ENCODE measurements at regions not wholly inside any gene's neighbourhood (a gene's known extent, or its start where the extent isn't known, plus 50 kb on each side); places are given as distances from the start of the nearest gene placed in this dataset.

DNA sequence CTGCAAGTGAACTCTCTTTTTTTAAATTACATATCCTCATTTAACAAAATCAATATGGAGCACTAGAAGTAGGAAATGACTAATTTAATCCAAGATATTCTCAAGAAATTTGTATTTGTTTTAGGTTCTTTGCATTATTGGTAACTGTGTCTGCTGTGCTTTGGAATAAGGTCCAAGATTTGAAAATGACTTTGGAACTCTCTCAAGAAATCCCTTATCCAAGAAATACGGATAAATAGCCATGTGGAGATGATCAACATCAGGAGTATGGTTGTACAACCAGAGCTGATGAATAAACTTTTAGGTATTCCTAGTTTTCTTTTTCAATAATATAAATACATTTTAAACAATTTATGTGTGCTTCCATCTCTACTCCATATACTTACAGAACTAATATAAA is 279.9 kb upstream of the SEMA3C start:
- intact Hi-C loops (cut with DNase I), result no loop called here
- Histone ChIP-seq H3K36me3 (no peaks in the 10 kb centered on the region), H3K27me3 (no peaks in the 10 kb centered on the region), H3K27ac (no peak overlapping the region), H3K4me1 (no peaks in the 10 kb centered on the region), H3K4me3 (no peak overlapping the region), H3K9me3 (no peaks in the 10 kb centered on the region)
- no peak for DNase-seq (ENCODE audit: extremely low spot score in 2 of 2)
- TF ChIP-seq POLR2AphosphoS5 (IDR thresholded peaks at IDR 0.05; ENCODE audit: insufficient read depth in 1 of 2, low read depth in 1 of 2) (no peak), POLR2A (IDR thresholded peaks at IDR 0.05) (no peak)

DNA sequence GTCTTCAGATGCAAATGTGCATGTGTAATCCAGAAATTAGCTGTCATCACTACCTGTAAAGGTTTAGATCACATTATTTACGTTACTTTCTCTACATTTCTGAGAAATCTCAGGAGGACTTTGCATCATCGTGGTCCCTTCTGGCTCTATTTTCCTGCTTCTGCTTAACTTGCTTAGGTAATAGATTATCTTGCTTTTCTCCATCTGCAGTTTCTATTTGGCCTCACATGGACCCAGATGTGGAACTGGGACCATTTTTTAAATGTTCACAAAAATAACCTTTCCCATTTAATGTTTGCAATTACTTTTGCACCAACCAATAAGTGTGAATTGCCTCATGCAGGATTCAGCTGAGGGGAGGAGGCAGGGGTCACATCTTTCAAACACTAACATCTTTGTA is 278.4 kb upstream of the SEMA3C start:
- no peak for TF ChIP-seq POLR2AphosphoS5 (IDR thresholded peaks at IDR 0.05; ENCODE audit: insufficient read depth in 1 of 2, low read depth in 1 of 2)
- TF ChIP-seq POLR2A (IDR thresholded peaks at IDR 0.05), result no peak
- TF ChIP-seq, protein P1, sequence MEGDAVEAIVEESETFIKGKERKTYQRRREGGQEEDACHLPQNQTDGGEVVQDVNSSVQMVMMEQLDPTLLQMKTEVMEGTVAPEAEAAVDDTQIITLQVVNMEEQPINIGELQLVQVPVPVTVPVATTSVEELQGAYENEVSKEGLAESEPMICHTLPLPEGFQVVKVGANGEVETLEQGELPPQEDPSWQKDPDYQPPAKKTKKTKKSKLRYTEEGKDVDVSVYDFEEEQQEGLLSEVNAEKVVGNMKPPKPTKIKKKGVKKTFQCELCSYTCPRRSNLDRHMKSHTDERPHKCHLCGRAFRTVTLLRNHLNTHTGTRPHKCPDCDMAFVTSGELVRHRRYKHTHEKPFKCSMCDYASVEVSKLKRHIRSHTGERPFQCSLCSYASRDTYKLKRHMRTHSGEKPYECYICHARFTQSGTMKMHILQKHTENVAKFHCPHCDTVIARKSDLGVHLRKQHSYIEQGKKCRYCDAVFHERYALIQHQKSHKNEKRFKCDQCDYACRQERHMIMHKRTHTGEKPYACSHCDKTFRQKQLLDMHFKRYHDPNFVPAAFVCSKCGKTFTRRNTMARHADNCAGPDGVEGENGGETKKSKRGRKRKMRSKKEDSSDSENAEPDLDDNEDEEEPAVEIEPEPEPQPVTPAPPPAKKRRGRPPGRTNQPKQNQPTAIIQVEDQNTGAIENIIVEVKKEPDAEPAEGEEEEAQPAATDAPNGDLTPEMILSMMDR (IDR thresholded peaks at IDR 0.05), result no peak
- no peaks in the 10 kb centered on the region for H3K27me3 ChIP-seq

DNA sequence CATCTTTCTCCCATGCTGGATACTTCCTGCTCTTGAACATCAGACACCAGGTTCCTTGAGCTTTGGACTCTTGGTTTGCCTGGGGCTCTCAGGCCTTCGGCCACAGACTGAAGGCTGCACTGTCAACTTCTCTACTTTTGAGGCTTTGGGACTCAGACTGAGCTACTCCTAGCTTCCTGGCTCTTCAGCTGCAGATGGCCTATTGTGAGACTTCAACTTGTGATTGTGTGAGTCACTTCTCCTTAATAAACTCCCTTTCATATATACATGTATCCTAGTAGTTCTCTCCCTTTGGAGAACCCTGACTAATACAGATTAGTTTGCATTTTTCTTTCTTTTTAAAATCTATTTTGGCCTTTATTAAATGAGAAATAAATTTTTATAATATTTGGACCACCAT is 276.2 kb upstream of the SEMA3C start:
- intact Hi-C loops (cut with DNase I), result no loop called here
- TF ChIP-seq, protein P1 (IDR thresholded peaks at IDR 0.05), result no peak
- no peak for TF ChIP-seq POLR2A (IDR thresholded peaks at IDR 0.05)
- TF ChIP-seq POLR2AphosphoS5 (IDR thresholded peaks at IDR 0.05; ENCODE audit: insufficient read depth in 1 of 2, low read depth in 1 of 2), result no peak
- Histone ChIP-seq H3K27ac (no peak overlapping the region), H3K9me3 (no peaks in the 10 kb centered on the region), H3K4me3 (no peak overlapping the region), H3K36me3 (no peaks in the 10 kb centered on the region), H3K4me1 (no peaks in the 10 kb centered on the region), H3K27me3 (no peaks in the 10 kb centered on the region)
- DNase-seq (ENCODE audit: extremely low spot score in 2 of 2), result no peak

More for the DNA sequence above, 278.4 kb upstream of the SEMA3C start:
- H3K4me1 ChIP-seq, result no peaks in the 10 kb centered on the region
- no peaks in the 10 kb centered on the region for H3K9me3 ChIP-seq
- no peak for DNase-seq (ENCODE audit: extremely low spot score in 2 of 2)
- intact Hi-C loops (cut with DNase I), result no loop called here
- H3K27ac ChIP-seq, result no peak overlapping the region
- no peaks in the 10 kb centered on the region for H3K36me3 ChIP-seq
- no peak overlapping the region for H3K4me3 ChIP-seq

DNA sequence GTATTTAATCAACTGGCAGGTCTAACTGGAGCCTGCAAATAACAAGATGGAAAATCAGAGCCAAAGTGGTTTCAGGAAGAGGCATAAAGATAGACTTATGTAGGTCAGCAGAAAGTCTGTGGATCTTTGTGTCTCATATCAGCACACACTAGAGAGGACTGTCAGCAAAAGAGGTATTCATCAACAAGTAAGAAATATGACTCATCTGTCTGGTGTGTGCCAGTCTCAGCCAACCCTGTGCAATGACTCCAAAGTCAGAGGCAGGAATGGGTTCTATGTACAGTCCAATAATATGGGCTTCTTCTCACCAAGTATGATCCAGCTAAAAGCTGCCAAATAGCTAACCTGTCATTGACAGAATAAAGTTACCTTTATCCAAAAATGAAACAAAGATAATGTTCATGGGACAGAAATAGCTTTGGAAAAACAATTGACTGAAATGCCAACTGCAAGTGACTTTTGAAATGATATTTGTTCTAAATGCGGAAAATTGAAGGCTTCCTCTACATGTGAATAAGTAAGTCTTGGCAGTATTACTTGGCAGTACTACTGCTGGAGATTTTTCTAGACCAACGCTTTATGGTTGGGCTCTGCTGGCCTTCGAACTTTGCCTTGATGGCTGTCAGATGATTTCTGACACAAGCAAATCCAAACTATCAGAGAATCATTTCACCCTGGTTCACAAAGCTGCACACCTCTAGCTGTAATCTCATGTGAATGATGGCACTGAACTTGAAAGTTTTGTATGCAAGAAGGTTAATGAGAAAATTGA is 272.3 kb upstream of the SEMA3C start:
- H3K27ac ChIP-seq, result no peak overlapping the region
- H3K4me3 ChIP-seq, result no peak overlapping the region
- intact Hi-C loops (cut with DNase I), result no loop called here
- H3K27me3 ChIP-seq, result no peaks in the 10 kb centered on the region
- H3K4me1 ChIP-seq, result no peaks in the 10 kb centered on the region
- DNase-seq (ENCODE audit: extremely low spot score in 2 of 2), result no peak
- TF ChIP-seq, protein P1 (IDR thresholded peaks at IDR 0.05), result no peak
- no peak for TF ChIP-seq POLR2A (IDR thresholded peaks at IDR 0.05)
- no peak for TF ChIP-seq POLR2AphosphoS5 (IDR thresholded peaks at IDR 0.05; ENCODE audit: insufficient read depth in 1 of 2, low read depth in 1 of 2)
- H3K9me3 ChIP-seq, result no peaks in the 10 kb centered on the region
- no peaks in the 10 kb centered on the region for H3K36me3 ChIP-seq

DNA sequence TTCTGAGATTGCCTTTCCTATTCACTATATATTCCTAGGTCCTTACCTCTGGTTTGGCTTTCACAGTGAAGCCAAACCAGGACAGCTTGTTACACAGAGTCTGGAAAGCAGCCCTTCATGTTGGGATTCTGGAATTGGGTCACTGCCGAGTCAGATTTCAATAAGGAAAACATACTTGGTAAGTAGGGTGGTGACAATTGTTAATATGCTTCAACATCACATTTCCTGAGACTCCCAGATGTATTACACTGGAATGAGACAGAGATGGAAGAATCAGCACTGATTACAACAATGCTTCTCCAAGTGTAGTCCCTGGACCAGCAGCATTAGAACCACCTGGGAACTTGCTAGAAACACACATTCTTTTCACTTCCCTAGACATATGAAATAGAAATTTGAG is 268.9 kb upstream of the SEMA3C start:
- Histone ChIP-seq H3K4me3 (no peak overlapping the region), H3K9me3 (no peaks in the 10 kb centered on the region), H3K4me1 (no peaks in the 10 kb centered on the region), H3K27ac (no peak overlapping the region), H3K27me3 (no peaks in the 10 kb centered on the region), H3K36me3 (no peaks in the 10 kb centered on the region)
- DNase-seq (ENCODE audit: extremely low spot score in 2 of 2), result no peak
- intact Hi-C loops (cut with DNase I), result no loop called here
- TF ChIP-seq POLR2A (IDR thresholded peaks at IDR 0.05), result no peak
- TF ChIP-seq, protein P1 (IDR thresholded peaks at IDR 0.05), result no peak
- TF ChIP-seq POLR2AphosphoS5 (IDR thresholded peaks at IDR 0.05; ENCODE audit: insufficient read depth in 1 of 2, low read depth in 1 of 2), result no peak
